CD4-positive, alpha-beta T cell treated with Interleukin-15 for 1 hour (primary cell): ENCODE measurements at regions not wholly inside any gene's neighbourhood (a gene's known extent, or its start where the extent isn't known, plus 50 kb on each side); places are given as distances from the start of the nearest gene placed in this dataset.
"Not testable (repeated sequence)": the region's sequence is repeated elsewhere in the genome, so short reads cannot be mapped to it uniquely, and the experiment has no call there.

Experiments used
- DNase-seq: peaks from one replicate; pipeline ENCODE4 v3.0.0-alpha.2; 2020

GRCh38 chr4:132557660-132558059 is 591.4 kb upstream of the PCDH10 start:
- no peak for DNase-seq

GRCh38 chr4:132564920-132565319 is 584.2 kb upstream of the PCDH10 start:
- no peak for DNase-seq

GRCh38 chr4:132565542-132565941 is 583.6 kb upstream of the PCDH10 start:
- no peak for DNase-seq

GRCh38 chr4:132572210-132572609 is 576.9 kb upstream of the PCDH10 start:
- DNase-seq: no peak

- no peak for DNase-seq
Observed at GRCh38 chr4:132587626-132588025, 561.5 kb upstream of the PCDH10 start.

GRCh38 chr4:132592340-132592739 is 556.8 kb upstream of the PCDH10 start:
- no peak for DNase-seq

GRCh38 chr4:132592850-132593249 is 556.2 kb upstream of the PCDH10 start:
- DNase-seq: no peak

- DNase-seq: no peak
Observed at GRCh38 chr4:132593717-132594400, 555.2 kb upstream of the PCDH10 start.

- no peak for DNase-seq
Observed at GRCh38 chr4:132596186-132596585, 552.9 kb upstream of the PCDH10 start.

- DNase-seq: no peak
Observed at GRCh38 chr4:132605551-132605950, 543.5 kb upstream of the PCDH10 start.

GRCh38 chr4:132614682-132615081 is 534.4 kb upstream of the PCDH10 start:
- DNase-seq: no peak

- no peak for DNase-seq
Observed at GRCh38 chr4:132619968-132620367, 529.1 kb upstream of the PCDH10 start.

- no peak for DNase-seq
Observed at GRCh38 chr4:132642016-132642817, 506.9 kb upstream of the PCDH10 start.

- DNase-seq: no peak
Observed at GRCh38 chr4:132646186-132646585, 502.9 kb upstream of the PCDH10 start.

GRCh38 chr4:132651196-132651595 is 497.9 kb upstream of the PCDH10 start:
- DNase-seq: no peak

GRCh38 chr4:132660181-132660580 is 488.9 kb upstream of the PCDH10 start:
- DNase-seq: no peak

GRCh38 chr4:132662456-132662855 is 486.6 kb upstream of the PCDH10 start:
- DNase-seq: no peak

- no peak for DNase-seq
Observed at GRCh38 chr4:132669786-132670185, 479.3 kb upstream of the PCDH10 start.

GRCh38 chr4:132670557-132670956 is 478.5 kb upstream of the PCDH10 start:
- DNase-seq: no peak

- DNase-seq: no peak
Observed at GRCh38 chr4:132683957-132684356, 465.1 kb upstream of the PCDH10 start.

GRCh38 chr4:132691026-132691425 is 458.1 kb upstream of the PCDH10 start:
- no peak for DNase-seq

- no peak for DNase-seq
Observed at GRCh38 chr4:132691668-132692067, 457.4 kb upstream of the PCDH10 start.

- DNase-seq: no peak
Observed at GRCh38 chr4:132694775-132695174, 454.3 kb upstream of the PCDH10 start.

- not testable (repeated sequence) for DNase-seq
Observed at GRCh38 chr4:132697505-132697904, 451.6 kb upstream of the PCDH10 start.

GRCh38 chr4:132707955-132708354 is 441.1 kb upstream of the PCDH10 start:
- DNase-seq: no peak
